ENCODE measurements at regions not wholly inside any gene's neighbourhood (a gene's known extent, or its start where the extent isn't known, plus 50 kb on each side); places are given as distances from the start of the nearest gene placed in this dataset.
"Not testable (repeated sequence)": the region's sequence is repeated elsewhere in the genome, so short reads cannot be mapped to it uniquely, and the experiment has no call there.

DNA sequence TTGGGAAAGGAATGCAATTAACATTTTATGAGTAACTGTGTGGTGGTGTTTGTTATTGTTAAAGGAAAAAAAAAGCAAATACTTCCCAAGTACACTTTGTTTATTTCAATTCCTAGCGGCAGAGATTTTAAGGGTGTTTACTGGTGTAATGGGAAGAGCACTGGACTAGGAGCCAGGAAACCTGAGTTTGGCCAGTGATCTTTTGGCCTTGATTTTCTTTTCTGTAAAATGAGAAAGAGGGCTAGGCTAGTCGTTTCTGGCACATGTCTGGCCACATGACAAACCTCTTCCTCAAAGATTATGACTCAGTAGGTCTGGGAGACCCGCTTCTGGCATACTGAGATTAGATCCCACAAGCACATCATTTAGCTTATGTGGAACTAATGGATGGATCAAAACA is 428.1 kb upstream of the NOX3 start:
- DNase-seq: peak; percentile 51

DNA sequence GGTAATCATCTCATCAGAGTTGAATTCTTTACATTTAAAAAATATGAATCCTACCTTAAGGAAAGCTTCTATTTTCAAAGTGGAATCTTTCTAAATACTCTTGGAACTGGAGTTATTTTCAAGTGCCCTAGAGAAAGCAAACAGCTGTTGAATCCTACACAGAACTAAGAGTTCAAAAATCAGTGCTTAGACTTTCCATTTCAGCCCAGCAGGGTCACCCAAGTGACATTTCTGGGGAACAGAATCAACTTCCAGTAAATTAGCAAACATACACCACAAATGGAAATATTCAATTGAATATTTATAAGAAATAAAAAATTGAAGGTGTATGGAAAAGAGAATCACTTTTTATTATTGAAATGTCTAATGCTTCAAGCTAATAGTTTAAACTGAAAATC is 427.7 kb upstream of the NOX3 start:
- no peak for DNase-seq

DNA sequence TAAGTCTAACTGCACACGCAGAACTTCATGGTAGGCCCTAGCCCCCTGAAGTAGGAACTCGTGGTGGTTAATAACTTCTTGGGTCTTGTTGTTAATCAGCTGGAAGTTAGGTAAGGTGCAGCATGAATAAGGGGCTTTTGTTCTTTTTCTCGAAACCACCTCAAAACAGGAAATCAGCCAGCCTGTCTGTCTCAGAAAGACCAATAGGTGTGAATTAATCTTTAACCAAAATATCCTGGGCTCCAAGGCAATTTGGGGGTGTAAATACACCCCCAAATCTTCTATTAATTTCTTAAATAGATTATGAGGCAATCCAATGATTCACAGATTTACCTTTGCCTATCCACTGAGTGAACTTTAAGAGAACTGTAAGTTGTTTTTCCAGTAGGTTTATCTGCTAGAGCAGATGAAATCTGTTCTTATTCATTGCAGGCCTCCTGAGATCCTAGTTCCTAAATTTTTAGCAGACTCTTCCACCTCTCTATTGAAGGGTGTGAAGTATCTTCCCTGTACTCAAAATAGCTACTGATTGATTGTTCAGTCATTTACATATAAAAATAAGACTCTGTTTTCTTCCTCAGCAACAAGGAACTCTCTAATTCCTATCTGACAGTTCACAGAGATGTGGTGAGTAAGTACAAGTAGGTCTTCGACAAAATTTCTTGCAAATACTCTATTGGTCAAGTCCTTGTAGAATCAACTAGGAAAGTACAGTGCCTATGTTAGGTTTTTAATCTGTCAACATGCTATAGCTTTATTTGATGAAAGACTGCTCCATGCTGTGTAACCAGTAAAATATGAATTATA is 427.1 kb upstream of the NOX3 start:
- peak; percentile 17 for DNase-seq

DNA sequence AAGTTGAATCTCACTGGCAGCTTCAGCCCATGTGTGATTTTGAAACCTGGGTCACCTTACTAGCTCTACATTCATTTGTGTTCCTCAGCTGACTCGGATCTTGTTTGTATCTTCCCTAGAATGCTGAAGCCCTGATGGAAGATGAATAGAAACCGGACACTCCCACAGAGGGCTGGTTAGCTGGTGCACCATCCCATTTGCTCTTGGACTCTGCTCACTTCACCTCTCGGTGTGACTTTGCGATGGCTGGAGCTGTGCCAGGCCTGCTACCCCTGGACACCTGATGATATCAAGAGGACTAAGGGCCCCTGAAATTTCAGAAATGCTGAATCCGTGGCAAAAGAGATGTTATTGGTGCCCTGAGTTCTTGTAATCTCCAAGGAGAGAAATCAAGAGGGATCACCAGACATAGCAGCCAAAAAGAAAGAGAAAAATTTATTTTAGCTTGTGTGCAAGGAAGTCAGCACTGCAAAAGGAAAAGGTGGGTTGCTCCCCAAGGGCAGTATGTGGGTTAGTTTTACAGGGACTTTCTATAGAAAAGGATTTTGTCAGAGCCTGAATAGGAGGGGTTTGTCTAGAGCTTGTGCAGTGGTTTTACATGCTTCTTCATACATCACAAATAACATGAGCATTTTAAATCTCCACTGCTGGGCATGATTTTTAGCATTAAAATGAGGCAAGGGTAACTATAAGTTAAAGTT is 426.3 kb upstream of the NOX3 start:
- no peak for DNase-seq

DNA sequence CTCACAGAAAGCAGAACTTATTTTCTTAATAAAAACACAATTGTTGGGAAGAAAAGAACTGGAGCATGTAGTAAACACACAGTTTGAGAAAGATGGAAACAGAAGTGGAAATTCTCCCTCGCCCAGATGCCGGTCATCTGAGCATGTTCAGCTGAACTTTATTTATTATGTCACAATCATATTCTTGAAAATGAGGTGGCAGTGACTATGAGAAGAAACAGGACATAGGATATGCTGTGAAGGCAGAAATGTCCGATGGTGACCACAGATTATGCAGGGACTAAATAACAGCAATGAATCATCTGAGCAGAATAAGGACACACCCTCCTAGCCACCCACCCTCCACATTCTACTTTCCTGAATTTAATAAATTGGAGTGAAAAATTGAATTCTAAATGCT is 425.3 kb upstream of the NOX3 start:
- DNase-seq: peak; percentile 17

DNA sequence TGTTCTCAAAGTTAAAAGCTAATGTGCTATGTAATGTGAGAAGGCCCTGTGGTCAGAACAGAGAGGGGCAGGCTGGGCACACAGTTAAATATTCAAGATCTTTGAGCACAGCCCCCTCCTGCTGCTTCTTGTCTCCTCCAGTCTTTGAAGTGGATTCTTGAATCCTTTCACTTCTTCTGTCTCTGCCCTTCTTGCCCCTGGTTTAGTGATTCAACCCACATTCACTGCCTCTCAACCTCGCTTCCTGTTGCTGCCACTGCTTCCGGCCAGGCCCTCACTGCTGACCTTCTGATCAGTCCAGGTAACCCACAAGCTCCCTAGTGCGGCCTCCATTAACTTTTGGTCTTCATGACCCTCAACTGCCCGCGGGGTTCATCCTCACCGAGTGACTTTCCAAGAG is 417.3 kb upstream of the NOX3 start:
- DNase-seq: no peak

DNA sequence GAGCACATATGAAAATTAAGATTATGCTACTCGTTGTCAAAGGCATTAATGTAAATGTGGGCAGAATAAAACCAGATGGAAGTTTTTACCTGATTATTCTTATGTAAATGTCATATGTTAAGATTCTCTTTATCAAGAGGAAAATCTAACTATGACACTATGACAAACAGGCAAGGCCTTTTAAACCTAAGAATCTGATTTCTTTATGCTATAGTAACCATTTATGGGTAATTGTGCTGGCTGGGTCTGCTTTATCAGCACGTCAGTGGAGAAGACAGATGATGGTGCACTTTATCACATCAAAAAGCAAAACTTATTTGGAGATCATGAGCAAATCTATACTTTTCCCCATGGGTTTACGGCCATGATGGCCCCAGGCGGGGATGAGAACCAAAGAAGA is 412.0 kb upstream of the NOX3 start:
- no peak for DNase-seq

DNA sequence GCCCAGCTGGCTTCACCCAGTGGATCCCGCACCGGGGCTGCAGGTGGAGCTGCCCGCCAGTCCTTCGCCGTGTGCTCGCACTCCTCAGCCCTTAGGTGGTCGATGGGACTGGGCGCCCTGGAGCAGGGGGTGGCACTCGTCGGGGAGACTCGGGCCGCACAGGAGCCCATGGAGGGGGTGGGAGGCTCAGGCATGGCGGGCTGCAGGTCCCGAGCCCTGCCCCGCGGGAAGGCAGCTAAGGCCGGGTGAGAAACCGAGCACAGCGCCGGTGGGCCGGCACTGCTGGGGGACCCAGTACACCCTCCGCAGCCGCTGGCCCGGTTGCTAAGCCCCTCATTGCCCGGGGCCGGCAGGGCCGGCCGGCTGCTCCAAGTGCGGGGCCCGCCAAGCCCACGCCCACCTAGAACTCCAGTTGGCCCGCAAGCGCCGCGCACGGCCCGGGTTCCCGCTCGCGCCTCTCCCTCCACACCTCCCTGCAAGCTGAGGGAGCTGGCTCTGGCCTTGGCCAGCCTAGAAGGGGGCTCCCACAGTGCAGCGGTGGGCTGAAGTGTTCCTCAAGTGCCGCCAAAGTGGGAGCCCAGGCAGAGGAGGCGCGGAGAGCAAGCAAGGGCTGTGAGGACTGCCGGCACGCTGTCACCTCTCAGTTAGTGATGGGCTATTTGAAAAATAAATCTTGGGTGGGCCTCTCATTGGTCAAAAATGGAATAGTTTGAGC is 411.2 kb upstream of the NOX3 start:
- DNase-seq: not testable (repeated sequence)

DNA sequence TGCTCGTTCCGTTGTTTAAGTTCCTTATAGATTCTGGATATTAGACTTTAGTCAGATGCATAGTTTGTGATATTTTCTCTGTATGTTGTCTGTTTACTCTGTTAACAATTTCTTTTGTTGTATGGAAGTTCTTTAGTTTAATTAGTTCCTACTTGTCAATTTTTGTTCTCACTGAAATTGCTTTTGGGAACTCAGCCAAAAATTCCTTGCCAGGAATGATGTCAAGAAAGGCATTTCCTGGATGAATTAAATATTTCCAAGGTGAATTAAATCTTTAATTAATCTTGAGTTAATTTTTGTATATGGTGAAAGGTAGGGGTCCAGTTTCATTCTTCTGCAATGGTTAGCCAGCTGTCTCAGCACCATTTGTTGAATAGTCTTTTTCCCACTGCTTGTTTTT is 406.2 kb upstream of the NOX3 start:
- DNase-seq: no peak

DNA sequence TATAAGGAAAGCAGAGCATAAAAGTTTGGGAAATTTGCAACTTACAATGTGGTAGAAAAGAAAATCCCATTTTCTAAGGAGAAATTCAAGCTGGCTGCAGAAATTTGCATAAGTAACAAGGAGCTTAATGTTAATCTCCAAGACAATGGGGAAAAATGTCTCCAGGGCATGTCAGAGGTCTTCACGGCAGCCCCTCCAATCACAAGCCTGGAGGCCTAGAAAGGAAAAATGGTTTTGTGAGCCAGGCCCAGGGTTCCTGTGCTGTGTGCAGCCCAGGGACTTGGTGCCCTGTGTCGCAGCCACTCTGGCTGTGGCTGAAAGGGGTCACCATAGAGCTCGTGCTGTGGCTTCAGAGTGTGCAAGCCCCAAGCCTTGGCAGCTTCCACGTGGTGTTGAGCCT is 403.3 kb upstream of the NOX3 start:
- not testable (repeated sequence) for DNase-seq

DNA sequence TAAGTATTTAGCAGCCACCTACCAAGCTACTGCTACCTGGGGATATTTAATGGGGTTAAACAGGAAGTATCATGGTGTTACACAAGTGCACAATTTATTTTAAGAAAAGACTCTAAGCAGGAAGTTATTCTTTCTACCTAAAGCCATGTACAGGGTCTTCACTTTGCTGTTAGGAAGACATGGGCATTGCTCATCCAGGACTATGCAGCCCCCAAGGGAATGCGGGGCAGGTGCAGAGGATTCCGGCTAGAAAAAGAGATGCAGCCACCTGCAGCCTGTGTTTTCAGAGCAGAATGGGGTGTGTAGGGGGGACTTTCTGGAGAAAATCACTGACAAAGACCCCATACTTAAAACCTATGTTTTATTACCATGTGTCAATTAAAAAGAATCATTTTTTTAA is 399.1 kb upstream of the NOX3 start:
- DNase-seq: no peak

DNA sequence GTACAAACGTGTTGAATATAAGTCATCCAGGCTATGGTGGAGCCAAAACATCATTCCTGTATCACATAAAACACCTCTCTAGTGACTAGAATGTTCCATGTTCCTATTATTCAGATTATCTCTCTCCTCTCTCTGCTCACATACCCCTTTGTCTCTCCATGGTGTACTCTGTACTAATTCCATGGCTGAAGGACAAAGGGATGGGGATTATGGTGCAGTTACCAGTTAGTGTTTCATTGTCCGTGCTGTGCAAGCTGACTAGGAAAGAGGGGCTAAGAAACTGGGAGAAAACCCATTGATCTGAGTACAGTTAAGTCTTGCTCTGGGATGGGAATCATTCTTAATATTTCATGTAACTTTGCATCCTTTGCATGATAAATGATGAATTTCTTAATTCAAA is 397.4 kb upstream of the NOX3 start:
- no peak for DNase-seq

DNA sequence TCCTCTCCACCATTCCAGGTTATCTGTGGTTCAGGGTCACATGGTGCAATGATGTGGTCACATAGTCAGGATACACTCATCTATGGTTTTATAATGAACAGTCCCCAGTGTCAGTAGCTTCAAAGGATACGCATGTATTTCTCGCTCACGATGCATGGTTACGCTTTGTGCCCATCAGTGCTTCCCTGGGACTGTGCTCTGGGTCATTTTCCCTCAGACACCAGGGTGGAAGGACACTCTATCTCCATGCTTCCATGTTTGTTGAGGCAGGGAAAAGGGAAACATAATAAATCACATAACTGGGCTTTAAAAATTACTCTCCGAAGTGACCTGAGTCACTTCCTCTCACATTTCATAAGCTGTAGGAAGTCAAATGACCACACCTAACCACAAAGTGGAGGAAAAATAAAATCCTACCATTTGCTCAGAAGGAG is 394.8 kb upstream of the NOX3 start:
- peak; percentile 53 for DNase-seq

DNA sequence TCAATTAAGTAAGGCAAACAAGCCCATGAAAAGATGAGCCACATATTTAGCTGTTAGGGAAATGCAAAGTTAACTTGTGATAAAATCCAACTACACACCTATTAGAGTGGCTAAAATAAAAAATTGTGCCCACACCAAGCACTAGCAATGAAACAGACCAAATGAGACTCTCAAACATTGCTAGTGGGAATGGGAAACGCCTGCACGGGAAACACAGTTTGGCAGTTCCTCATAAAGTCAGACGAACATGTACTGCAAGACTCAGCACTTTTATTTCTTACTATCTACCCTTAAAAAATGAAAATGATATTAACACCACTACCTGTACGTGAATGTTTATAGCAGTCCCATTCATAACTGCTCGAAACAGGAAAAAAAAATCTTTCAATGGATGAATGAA is 392.1 kb upstream of the NOX3 start:
- DNase-seq: no peak

DNA sequence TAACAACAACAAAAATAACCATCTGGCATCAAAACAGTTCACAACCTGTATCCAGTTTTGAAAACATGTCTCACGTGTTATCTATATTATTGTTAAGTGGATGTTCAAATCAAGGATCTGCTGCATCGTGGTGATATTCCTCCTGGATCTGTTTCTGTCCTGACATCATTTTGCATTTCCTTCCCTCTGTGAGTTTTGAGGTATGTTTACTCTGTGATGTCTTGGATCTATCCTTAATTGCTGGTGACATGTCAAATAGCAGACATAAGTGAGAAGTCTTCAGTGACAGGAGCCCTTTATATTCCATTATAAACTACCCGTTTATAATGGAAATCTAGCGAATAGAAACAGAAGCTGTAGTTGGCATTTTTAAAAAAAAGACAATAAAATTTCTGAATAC is 381.8 kb upstream of the NOX3 start:
- DNase-seq: no peak

DNA sequence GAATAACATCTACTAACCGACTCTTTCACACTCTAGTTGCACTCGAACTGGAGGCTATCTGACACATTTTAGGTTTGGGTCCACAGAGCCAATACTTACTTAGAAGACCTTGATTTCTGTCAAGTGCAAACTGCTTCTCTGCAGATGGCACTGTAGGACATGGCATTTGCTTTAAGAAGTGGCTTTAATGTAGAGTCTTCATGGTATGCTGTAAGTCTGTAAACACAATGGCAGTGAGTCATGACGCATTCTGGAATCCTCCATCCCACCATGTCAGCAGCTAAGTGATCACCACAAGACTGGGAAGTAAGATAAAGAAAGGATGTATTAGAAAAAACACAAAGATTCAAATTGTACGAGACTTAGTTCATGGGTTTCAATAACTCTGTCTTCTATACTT is 377.0 kb upstream of the NOX3 start:
- DNase-seq: peak; percentile 64

DNA sequence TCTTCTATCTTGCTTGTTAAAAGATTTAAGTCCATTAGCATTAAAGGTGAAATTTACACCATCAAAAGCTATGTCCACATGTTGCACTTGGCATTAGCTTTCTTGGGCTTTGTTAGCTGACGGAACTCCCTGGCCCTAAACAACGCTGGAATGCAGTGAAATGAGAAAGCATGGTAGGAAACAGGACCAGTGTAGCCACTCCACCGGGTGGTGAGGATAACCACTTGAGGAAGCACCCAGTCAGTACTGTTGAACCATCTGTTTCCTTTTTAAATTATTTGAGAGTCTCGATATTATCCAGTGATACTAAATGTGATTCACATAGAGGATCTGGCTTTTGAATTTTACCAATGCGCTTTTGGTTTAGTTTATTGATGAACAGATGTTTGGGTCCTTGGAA is 374.9 kb upstream of the NOX3 start:
- no peak for DNase-seq

DNA sequence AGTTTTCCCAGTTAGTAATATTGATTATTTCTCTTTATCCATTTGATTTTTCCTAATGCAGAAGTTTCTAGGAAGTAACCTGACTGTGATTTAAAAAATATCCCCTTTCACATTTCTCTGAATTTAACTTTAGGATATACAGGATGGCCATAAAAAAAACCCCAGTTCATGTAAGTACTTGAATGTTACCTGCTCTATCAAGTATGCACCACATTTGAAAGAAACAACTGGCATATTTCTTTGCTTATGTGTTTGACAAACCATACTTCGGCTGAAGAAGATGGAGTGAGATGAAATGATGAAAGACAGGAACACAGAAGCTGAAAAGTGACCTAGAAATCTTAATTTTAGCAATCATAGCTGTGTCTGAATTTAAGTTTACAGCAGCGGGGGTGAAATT is 374.0 kb upstream of the NOX3 start:
- DNase-seq: no peak

DNA sequence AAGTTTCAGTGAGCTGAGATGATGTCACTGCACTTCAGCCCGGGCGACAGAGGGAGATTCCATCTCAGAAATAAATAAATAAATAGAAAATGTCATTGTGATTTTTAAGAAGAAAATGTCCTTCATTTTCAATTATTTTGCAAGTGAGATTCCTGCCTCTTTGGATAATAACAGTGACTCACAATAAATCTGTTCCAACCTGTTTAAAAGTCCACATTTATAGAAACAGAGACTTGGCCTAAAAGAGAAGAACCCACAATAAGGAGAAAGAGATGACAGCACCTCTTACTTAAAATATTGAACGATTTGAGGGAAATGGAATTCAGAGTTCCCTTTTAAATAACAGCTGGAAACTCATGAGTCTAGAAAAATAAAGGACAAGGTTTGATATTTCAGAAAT is 373.4 kb upstream of the NOX3 start:
- no peak for DNase-seq

DNA sequence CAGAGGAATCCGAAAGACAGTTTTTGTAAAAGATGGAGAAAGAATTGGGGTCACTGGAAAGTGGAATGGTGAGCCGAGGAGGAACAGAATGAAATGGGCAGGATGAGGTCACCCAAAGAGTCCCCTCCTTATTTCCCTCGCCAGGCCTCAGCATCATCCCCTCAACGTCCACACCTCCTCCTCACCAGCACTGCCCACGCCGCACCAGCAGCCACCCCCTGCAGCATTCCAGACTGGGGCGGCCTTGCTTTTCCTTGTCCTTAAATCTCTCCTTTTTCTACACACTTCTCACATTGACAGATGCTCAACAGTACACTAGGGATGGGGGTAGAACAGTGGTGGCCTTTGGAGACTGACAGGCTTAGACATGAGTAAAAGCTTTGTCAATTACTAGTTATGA is 363.1 kb upstream of the NOX3 start:
- no peak for DNase-seq

DNA sequence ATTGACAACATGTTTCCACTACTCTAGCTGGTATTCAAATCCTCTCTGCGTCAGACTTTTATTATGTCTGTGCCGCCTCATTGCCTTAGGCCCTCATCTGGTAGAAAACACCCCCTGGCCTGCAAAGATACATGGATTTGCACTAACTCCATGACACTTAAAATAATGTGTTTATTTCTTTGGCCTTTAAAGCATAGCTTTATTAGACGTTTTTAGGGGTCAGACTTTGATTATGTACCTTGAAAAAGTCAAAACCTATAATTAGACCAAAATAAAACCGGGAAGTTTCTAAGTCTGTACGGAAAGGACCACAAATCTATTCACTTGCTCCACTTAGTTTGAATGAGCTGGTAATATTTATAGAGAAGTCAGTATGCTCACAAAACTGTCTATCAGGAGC is 357.9 kb upstream of the NOX3 start:
- no peak for DNase-seq

DNA sequence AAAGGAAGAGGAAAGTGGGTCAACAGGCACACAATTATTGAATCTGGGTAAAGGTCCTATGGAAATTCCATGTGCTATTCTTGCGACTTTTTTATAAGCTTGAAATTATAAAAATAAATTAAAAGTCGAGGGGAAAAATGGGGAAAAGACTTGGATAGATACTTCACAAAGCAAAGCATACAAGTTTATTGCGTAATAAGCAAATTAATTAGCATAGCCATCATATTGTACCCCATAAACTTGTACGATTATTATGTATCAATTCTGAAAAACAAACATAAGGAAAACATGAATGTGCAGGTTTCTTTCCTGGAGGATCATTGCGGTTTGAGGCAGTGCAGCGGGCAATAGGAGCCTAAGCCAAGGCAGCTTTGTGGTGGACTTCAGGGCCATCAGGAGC is 351.6 kb upstream of the NOX3 start:
- no peak for DNase-seq

DNA sequence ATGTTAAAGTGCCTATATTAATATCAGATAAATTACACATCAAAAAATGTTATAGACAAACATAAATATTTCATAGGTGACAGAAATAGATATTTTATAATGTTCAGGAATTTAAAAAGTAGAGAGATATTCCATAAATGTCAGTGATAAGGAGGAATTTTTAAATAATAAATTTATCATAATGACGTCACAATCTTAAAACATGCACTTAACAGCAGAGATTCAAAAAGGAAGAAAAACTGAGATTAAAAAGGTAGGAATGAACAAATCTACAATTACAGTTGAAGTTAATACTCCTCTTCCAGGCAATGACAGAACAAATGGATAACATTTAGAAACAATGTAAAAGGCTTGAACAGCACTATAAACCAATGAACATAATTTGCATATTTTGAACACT is 345.4 kb upstream of the NOX3 start:
- no peak for DNase-seq

DNA sequence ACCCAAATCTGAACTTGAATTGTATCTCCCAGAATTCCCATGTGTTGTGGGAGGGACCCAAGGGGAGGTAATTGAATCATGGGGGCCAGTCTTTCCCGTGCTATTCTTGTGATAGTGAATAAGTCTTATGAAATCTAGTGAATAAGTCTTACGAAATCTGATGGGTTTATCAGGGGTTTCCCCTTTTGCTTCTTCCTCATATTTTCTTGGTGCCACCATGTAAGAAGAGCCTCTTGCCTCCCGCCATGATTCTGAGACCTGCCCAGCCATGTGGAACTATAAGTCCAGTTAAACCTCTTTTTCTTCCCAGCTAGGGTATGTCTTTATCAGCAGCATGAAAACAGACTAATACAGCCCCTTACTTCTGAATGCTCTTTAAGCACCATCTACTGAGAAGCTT is 343.2 kb upstream of the NOX3 start:
- not testable (repeated sequence) for DNase-seq

Measured in fibroblast of skin of right biceps (primary cell).